ENCODE measurements at regions not wholly inside any gene's neighbourhood (a gene's known extent, or its start where the extent isn't known, plus 50 kb on each side); places are given as distances from the start of the nearest gene placed in this dataset.
"Not testable (repeated sequence)": the region's sequence is repeated elsewhere in the genome, so short reads cannot be mapped to it uniquely, and the experiment has no call there.

DNA sequence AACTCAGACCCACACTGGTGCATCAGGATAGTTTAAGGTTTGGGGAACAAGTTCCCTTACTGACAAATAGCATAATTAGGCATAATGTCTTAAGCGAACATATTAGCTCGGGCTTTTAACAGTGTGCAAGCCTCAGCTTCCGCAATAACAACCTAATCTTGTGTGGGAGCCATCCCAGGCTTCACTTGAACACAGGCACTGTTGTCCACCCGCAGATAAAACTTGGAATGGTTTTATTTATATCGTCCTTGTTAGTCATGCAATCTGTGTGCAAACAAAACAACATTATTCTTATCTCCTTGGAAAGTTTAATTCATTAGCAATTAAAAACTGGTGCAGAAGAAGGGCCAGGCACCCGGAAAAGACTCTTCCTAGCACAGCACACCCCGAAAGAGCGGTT is 107.4 kb downstream of the LMO4 start:
- not testable (repeated sequence) for TF ChIP-seq ZFP30 (CRISPR knock-in tag; IDR thresholded peaks at IDR 0.05); OSR1 (CRISPR knock-in tag; IDR thresholded peaks at IDR 0.05); GLIS3 (CRISPR knock-in tag; IDR thresholded peaks at IDR 0.05); RARB (CRISPR knock-in tag; IDR thresholded peaks at IDR 0.05); ISL1 (CRISPR knock-in tag; IDR thresholded peaks at IDR 0.05); PATZ1 (CRISPR knock-in tag; IDR thresholded peaks at IDR 0.05; ENCODE audit: borderline replicate concordance); BACH2 (CRISPR knock-in tag; IDR thresholded peaks at IDR 0.05; ENCODE audit: borderline replicate concordance); ARNTL (CRISPR knock-in tag; IDR thresholded peaks at IDR 0.05; ENCODE audit: borderline replicate concordance, low read depth); PPARA (CRISPR knock-in tag; IDR thresholded peaks at IDR 0.05; ENCODE audit: borderline replicate concordance); SNAI2 (CRISPR knock-in tag; IDR thresholded peaks at IDR 0.05); ZFP3 (CRISPR knock-in tag; IDR thresholded peaks at IDR 0.05)
- TF ChIP-seq, protein P1, sequence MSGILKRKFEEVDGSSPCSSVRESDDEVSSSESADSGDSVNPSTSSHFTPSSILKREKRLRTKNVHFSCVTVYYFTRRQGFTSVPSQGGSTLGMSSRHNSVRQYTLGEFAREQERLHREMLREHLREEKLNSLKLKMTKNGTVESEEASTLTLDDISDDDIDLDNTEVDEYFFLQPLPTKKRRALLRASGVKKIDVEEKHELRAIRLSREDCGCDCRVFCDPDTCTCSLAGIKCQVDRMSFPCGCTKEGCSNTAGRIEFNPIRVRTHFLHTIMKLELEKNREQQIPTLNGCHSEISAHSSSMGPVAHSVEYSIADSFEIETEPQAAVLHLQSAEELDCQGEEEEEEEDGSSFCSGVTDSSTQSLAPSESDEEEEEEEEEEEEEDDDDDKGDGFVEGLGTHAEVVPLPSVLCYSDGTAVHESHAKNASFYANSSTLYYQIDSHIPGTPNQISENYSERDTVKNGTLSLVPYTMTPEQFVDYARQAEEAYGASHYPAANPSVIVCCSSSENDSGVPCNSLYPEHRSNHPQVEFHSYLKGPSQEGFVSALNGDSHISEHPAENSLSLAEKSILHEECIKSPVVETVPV (CRISPR knock-in tag; IDR thresholded peaks at IDR 0.05): not testable (repeated sequence)
